ENCODE measurements at regions not wholly inside any gene's neighbourhood (a gene's known extent, or its start where the extent isn't known, plus 50 kb on each side); places are given as distances from the start of the nearest gene placed in this dataset.

DNA sequence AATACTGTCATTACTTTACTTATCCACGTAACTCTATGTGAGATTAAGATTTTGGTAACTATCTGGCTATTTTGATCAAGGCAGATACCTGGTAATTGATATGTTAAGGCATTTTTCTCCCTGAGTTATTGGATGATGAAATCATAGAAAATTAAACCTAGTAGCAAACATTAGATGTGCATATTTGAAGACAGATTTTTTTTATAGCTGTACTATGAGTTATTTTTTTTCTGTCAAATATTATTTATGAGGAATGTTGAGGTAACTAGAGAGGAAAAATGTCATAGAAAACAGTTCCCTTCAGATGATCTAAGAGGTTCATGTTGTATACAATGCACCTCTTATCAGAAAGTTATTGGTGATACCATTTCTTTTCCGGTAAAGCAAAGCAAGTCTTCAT is 64.9 kb upstream of the SLC38A2 start:
- Histone ChIP-seq H3K9me3 (ENCODE audit: low read depth, low read length, poor library complexity, severe bottlenecking) (no peaks in the 10 kb centered on the region), H3K27ac (ENCODE audit: low read depth, low read length, poor library complexity, severe bottlenecking) (no peak overlapping the region), H3K36me3 (ENCODE audit: insufficient read depth, low read length, poor library complexity, severe bottlenecking) (no peaks in the 10 kb centered on the region), H3K4me3 (ENCODE audit: low read depth, low read length, poor library complexity, severe bottlenecking) (no peak overlapping the region), H3K27me3 (replicated peaks; ENCODE audit: insufficient read depth, low read depth, low read length, poor library complexity) (no peaks in the 10 kb centered on the region), H3K4me1 (ENCODE audit: insufficient read depth, low read length, poor library complexity, severe bottlenecking) (peaks cover 75% of the 10 kb centered on the region)
- no TSS peak for BruUV-seq (replicated peaks)
- TF ChIP-seq CTCF (conservative IDR thresholded peaks at IDR 0.05; ENCODE audit: low read depth, low read length) = no peak
- TF ChIP-seq EZH2 (IDR thresholded peaks at IDR 0.05; ENCODE audit: borderline replicate concordance, low read depth, low read length, poor library complexity, severe bottlenecking) = no peak
- DNase-seq (ENCODE audit: low spot score) = no peak
- intact Hi-C loops (cut with micrococcal nuclease; ENCODE audit: unreplicated experiment) = no loop called here
- CTCF ChIA-PET = no interaction called here
- POLR2A ChIA-PET (ENCODE audit: low non-redundant PET) = no interaction called here

- ChIA-PET CTCF (no interaction called here), POLR2A (ENCODE audit: low non-redundant PET) (no interaction called here)
- Histone ChIP-seq H3K36me3 (ENCODE audit: insufficient read depth, low read length, poor library complexity, severe bottlenecking) (no peaks in the 10 kb centered on the region), H3K27me3 (replicated peaks; ENCODE audit: insufficient read depth, low read depth, low read length, poor library complexity) (no peaks in the 10 kb centered on the region), H3K27ac (ENCODE audit: low read depth, low read length, poor library complexity, severe bottlenecking) (peak overlapping the region; percentile 31), H3K9me3 (ENCODE audit: low read depth, low read length, poor library complexity, severe bottlenecking) (no peaks in the 10 kb centered on the region), H3K4me1 (ENCODE audit: insufficient read depth, low read length, poor library complexity, severe bottlenecking) (peaks cover 75% of the 10 kb centered on the region), H3K4me3 (ENCODE audit: low read depth, low read length, poor library complexity, severe bottlenecking) (no peak overlapping the region)
- TF ChIP-seq CTCF (conservative IDR thresholded peaks at IDR 0.05; ENCODE audit: low read depth, low read length) (no peak), EZH2 (IDR thresholded peaks at IDR 0.05; ENCODE audit: borderline replicate concordance, low read depth, low read length, poor library complexity, severe bottlenecking) (no peak)
- DNase-seq (ENCODE audit: low spot score) = no peak
- no TSS peak for BruUV-seq (replicated peaks)
- intact Hi-C loops (cut with micrococcal nuclease; ENCODE audit: unreplicated experiment) = no loop called here
Observed at GRCh38 chr12:46436747-46437146, 64.2 kb upstream of the SLC38A2 start.

- TF ChIP-seq CTCF (conservative IDR thresholded peaks at IDR 0.05; ENCODE audit: low read depth, low read length) = no peak
- no peak for TF ChIP-seq EZH2 (IDR thresholded peaks at IDR 0.05; ENCODE audit: borderline replicate concordance, low read depth, low read length, poor library complexity, severe bottlenecking)
- ChIA-PET CTCF (no interaction called here), POLR2A (ENCODE audit: low non-redundant PET) (no interaction called here)
- no peak overlapping the region for H3K27ac ChIP-seq (ENCODE audit: low read depth, low read length, poor library complexity, severe bottlenecking)
- peak; percentile 39 for DNase-seq (ENCODE audit: low spot score)
- no peaks in the 10 kb centered on the region for H3K9me3 ChIP-seq (ENCODE audit: low read depth, low read length, poor library complexity, severe bottlenecking)
- intact Hi-C loops (cut with micrococcal nuclease; ENCODE audit: unreplicated experiment) = no loop called here
- H3K36me3 ChIP-seq (ENCODE audit: insufficient read depth, low read length, poor library complexity, severe bottlenecking) = no peaks in the 10 kb centered on the region
- no peaks in the 10 kb centered on the region for H3K27me3 ChIP-seq (replicated peaks; ENCODE audit: insufficient read depth, low read depth, low read length, poor library complexity)
- H3K4me3 ChIP-seq (ENCODE audit: low read depth, low read length, poor library complexity, severe bottlenecking) = no peak overlapping the region
- H3K4me1 ChIP-seq (ENCODE audit: insufficient read depth, low read length, poor library complexity, severe bottlenecking) = peaks cover 80% of the 10 kb centered on the region
- no TSS peak for BruUV-seq (replicated peaks)
Observed at GRCh38 chr12:46435625-46436024, 63.1 kb upstream of the SLC38A2 start.
